Adrenal gland (tissue), 9 donors: ENCODE measurements at regions not wholly inside any gene's neighbourhood (a gene's known extent, or its start where the extent isn't known, plus 50 kb on each side); places are given as distances from the start of the nearest gene placed in this dataset.

Experiments
- DNase-seq, 7 donors: peaks; one replicate each; pipeline ENCODE4 v3.0.0-alpha.2; 2019 to 2020
- H3K27ac ChIP-seq, 5 donors: fragments of 200-600 bp; sonication (generic) in 4 of 5; 1 replicate in 3 of 5; 2 replicates in 2 of 5; pipeline versions ENCODE4 v1.5.1 to v1.8.0; 2016 to 2020; ENCODE audit warnings: mild to moderate bottlenecking in 1 of 5
- H3K27me3 ChIP-seq: fragments of 200-600 bp; 2 replicates; pipeline ENCODE4 v1.8.0; 2021
- H3K36me3 ChIP-seq, 2 donors: fragments of 200-600 bp; replicated peaks in 1 of 2; 1 replicate in 1 of 2; 2 replicates in 1 of 2; pipeline versions ENCODE4 v1.5.1 to v1.8.0; 2018 to 2022
- H3K4me1 ChIP-seq, 2 donors: fragments of 200-600 bp; replicated peaks in 1 of 2; 1 replicate in 1 of 2; 2 replicates in 1 of 2; pipeline versions ENCODE4 v1.5.1 to v1.8.0; 2018 to 2021
- H3K4me3 ChIP-seq, 4 donors: fragments of 200-600 bp; sonication (generic) in 3 of 4; one replicate each; pipeline ENCODE4 v1.5.1; 2016 to 2018
- H3K9me3 ChIP-seq, 3 donors: fragments of 200-600 bp; sonication (generic) in 1 of 3; replicated peaks in 1 of 3; 1 replicate in 2 of 3; 2 replicates in 1 of 3; pipeline versions ENCODE4 v1.5.1 to v1.8.0; 2016 to 2021
- CTCF ChIP-seq, 6 experiments: fragments of 450-650 bp in 4 of 6; fragments of 200-600 bp in 2 of 6; sonication (generic) in 1 of 6; IDR thresholded peaks; 1 replicate in 5 of 6; 2 replicates in 1 of 6; pipeline versions ENCODE4 v1.5.1 to v1.8.0; 2016 to 2021; ENCODE audit warnings: antibody characterized with exemption in 6 of 6, mild to moderate bottlenecking in 2 of 6, moderate library complexity in 1 of 6
- POLR2A ChIP-seq, 2 donors: fragments of 450-650 bp; IDR thresholded peaks; one replicate each; pipeline ENCODE4 v1.6.1; 2017; ENCODE audit warnings: antibody characterized with exemption in 2 of 2, mild to moderate bottlenecking in 2 of 2, moderate library complexity in 1 of 2
- WGBS, 4 donors: extraction: QIAGEN DNeasy Blood & Tissue Kit in 2 of 4; methylation state at CpG; one replicate each; pipeline versions ENCODE4 v1.1.5 to v1.1.7; 2013 to 2017; 5-methylcytosine and 5-hydroxymethylcytosine counted together
- intact Hi-C, 2 donors: fragments of 100-400 bp; cut with DNase I; formaldehyde crosslinking; loops; one replicate each; pipeline versions ENCODE4 v1.14.1 to v1.15.0; 2022 to 2023
- donor health status: healthy with polysubstance abuse.
- donor health status: Bipolar disorder and iron deficiency.
- donor health status: DM: yes; HTN: yes; CAD: no.
- donor health status: DM: no; HTN: no; CAD: no.
- donor health status: DM: no; HTN: no; CAD: no.

- Histone ChIP-seq H3K36me3 (no peaks in the 10 kb centered on the region), H3K9me3 (no peaks in the 10 kb centered on the region), H3K4me1 (no peaks in the 10 kb centered on the region), H3K27me3 (no peaks in the 10 kb centered on the region), H3K27ac (no peak overlapping the region), H3K4me3 (no peak overlapping the region)
- 54 to 67% (median 61%) methylated on average over 7 to 10 of the region's 10 CpGs for WGBS, 4 donors
- TF ChIP-seq POLR2A (IDR thresholded peaks at IDR 0.05) (no peak), CTCF (IDR thresholded peaks at IDR 0.05) (no peak)
- no peak for DNase-seq
- intact Hi-C loops: no loop called here
Measured at GRCh38 chr2:235113854-235114253, 162.0 kb downstream of the SH3BP4 start.

GRCh38 chr2:235114286-235114685 lies 162.5 kb downstream of the SH3BP4 start:
- DNase-seq: no peak
- no peak overlapping the region for H3K4me3 ChIP-seq
- TF ChIP-seq CTCF (IDR thresholded peaks at IDR 0.05) (no peak), POLR2A (IDR thresholded peaks at IDR 0.05) (no peak)
- H3K27ac ChIP-seq: no peak overlapping the region
- 83 to 93% (median 90%) methylated on average over 10 of the region's 10 CpGs for WGBS, 4 donors
- H3K9me3 ChIP-seq: peaks cover 0 to 4% (median 0%) of the 10 kb centered on the region in 3 donors
- H3K36me3 ChIP-seq: no peaks in the 10 kb centered on the region
- H3K27me3 ChIP-seq: no peaks in the 10 kb centered on the region
- intact Hi-C loops: no loop called here
- H3K4me1 ChIP-seq: no peaks in the 10 kb centered on the region

- H3K27ac ChIP-seq: no peak overlapping the region
- 90 to 92% (median 92%) methylated on average over 4 of the region's 4 CpGs for WGBS, 4 donors
- intact Hi-C loops: loop anchor here in 1 of 2 donors (5.0 kb wide), 1 partner anchor 978 kb away; no protein-coding TSS in a partner anchor
- no peak for TF ChIP-seq CTCF (IDR thresholded peaks at IDR 0.05)
- no peak for TF ChIP-seq POLR2A (IDR thresholded peaks at IDR 0.05)
- no peaks in the 10 kb centered on the region for H3K4me1 ChIP-seq
- DNase-seq: no peak
- no peak overlapping the region for H3K4me3 ChIP-seq
- H3K36me3 ChIP-seq: no peaks in the 10 kb centered on the region
- no peaks in the 10 kb centered on the region for H3K27me3 ChIP-seq
- peaks cover 0 to 5% (median 0%) of the 10 kb centered on the region in 3 donors for H3K9me3 ChIP-seq
Measured at GRCh38 chr2:235115521-235115920, 163.7 kb downstream of the SH3BP4 start.

- H3K27me3 ChIP-seq: no peaks in the 10 kb centered on the region
- DNase-seq: no peak
- TF ChIP-seq POLR2A (IDR thresholded peaks at IDR 0.05) (no peak), CTCF (IDR thresholded peaks at IDR 0.05) (peak; percentile 62 to 85 (median 78))
- H3K4me3 ChIP-seq: no peak overlapping the region
- H3K4me1 ChIP-seq: no peaks in the 10 kb centered on the region
- 2 to 4% (median 3%) methylated on average over 3 of the region's 3 CpGs for WGBS, 4 donors
- intact Hi-C loops: loop anchor here in 1 of 2 donors (2.0 to 5.0 kb wide), 2 partner anchors 566 to 980 kb away; no protein-coding TSS in a partner anchor
- no peaks in the 10 kb centered on the region for H3K36me3 ChIP-seq
- H3K9me3 ChIP-seq: peaks cover 0 to 5% (median 0%) of the 10 kb centered on the region in 3 donors
- H3K27ac ChIP-seq: no peak overlapping the region
Measured at GRCh38 chr2:235116885-235117492, 165.2 kb downstream of the SH3BP4 start.
